CD4-positive, alpha-beta T cell treated with Interleukin-6 for 4 hours (primary cell): ENCODE measurements at regions not wholly inside any gene's neighbourhood (a gene's known extent, or its start where the extent isn't known, plus 50 kb on each side); places are given as distances from the start of the nearest gene placed in this dataset.

Source experiments
- DNase-seq: peaks from one replicate; pipeline ENCODE4 v3.0.0-alpha.2; 2020; ENCODE audit warnings: mixed read lengths

GRCh38 chr11:116431842-116432241 lies 340.9 kb downstream of the BUD13 start:
- no peak for DNase-seq

DNA sequence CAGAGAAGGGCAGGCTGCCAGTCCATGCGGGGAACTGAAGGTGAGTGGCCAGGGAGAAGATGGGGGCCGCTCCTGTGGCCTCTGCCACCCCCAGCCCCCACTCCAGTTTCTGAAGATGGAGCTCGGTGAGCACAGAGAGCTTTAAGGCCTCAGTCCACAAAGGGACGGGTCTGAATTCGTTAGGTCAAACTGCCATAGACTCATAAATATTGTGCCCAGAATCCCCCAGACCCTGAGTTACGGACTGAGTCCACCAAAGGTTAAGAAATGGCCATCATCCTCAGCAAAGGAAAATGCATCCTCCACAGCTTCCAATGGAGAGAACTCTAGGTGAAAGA lies 344.2 kb downstream of the BUD13 start:
- no peak for DNase-seq

DNA sequence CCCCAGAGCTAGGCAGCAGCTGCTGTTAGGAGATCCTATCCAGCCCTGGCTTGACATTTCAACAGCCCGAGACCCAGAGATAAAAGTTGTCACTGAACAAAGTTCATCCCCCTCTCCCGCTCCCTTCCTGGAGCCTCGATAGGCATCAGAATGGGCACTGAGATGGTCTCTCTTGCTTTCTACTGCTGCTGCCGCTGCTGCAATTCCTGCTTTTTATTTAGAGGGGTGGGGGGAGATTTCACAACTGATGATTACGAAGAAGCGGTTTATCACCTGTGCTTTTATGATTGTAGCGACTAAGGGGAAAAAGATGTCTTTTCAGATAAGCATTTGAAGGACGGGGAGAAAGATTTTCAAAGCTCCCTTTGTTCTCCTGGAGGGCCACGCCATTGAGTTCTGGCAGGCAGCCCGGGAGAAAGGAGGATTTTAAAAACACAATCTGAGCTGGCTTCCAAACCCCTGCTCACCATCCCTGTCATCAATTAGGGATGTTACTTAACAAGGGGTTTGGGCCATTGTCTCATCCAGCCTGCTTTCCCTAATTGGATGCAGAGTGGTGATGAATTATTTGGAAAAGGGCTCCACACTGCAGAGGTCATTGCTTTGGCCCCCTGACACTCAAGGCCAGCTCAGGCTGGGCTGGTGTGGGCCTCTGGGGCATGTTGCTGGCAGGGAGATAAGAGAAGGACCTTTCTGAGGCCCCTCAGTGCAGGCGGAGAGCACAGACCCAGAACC lies 344.7 kb downstream of the BUD13 start:
- DNase-seq: no peak

DNA sequence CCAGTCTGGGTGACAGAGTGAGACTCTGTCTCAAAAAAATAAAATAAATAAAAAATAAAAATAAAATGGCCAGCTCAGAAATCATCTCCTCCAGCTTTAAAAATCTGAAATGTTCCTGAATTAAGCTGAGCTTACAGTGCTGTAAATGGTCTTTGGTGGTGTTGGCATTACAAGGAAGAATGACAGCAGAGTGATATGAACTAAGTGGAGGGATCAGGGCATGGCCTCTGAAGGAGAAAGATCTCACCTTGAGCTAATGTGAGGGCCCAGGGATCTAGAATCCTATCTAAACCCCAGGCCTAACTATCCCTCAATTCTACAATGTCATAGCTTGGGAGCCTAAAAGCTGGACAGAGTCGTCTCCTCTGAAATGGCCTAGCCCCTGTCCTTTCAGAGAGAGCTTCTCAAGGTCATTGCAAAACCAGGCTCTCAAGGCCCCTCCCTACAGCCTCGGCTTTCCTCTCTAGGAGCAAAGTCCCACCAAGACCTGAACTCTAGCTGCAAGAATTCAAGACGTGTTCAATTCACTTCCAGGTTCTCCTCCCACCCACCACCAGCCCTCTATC lies 345.4 kb downstream of the BUD13 start:
- no peak for DNase-seq

- no peak for DNase-seq
These were observed 346.0 kb downstream of the BUD13 start for GRCh38 chr11:116426761-116427160.

GRCh38 chr11:116424615-116425261 lies 348.0 kb downstream of the BUD13 start:
- no peak for DNase-seq

DNA sequence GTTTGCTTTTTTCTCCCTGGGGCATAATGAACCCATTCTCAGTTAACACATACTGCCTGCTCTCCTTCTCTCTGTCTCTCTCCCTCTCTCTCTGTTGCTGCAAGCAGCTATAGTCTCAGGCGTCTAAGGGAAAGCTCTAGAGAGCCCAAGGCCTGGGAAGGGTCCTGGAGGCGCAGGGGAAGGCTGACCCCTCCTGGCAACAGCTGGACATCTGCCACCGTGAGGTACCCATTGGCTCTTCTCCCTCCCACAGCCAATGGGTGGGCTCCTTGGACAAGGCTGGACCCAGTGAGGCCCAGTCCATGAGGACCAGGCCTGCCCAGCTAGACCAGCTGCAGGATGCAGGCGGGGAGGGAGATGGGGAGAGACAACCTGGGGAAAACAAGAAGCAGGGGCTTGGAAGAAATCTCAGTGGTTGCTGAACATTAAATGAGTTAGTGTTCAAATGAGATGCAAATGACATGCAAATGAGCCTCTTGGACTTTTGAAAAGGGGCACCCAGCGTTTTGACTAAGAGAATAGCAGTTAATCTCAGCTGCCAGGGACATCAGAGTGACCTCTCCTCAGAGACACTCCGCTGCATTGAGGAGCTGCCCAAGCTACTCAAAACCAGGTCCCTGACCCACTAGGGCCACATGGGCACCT lies 349.7 kb downstream of the BUD13 start:
- DNase-seq: no peak

DNA sequence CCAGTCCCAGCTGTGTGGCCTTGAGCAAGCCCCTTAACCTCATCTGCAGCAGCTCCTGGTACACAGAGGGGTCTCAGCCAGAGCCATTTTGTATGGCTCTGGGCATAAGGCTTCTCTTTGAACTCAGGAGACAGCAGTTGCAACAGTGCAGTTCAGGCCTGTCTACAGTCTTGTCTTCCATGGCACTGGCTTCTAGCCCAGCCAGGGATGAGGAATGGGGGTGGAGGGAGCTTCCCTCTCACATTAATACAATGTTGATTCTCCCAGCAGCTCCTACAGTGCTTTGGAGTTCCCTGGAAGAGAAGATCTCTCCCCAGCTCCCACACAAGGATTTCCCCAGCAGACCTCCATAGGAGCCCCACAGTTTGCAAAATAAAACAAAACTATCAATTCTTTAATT lies 350.2 kb downstream of the BUD13 start:
- DNase-seq: no peak

DNA sequence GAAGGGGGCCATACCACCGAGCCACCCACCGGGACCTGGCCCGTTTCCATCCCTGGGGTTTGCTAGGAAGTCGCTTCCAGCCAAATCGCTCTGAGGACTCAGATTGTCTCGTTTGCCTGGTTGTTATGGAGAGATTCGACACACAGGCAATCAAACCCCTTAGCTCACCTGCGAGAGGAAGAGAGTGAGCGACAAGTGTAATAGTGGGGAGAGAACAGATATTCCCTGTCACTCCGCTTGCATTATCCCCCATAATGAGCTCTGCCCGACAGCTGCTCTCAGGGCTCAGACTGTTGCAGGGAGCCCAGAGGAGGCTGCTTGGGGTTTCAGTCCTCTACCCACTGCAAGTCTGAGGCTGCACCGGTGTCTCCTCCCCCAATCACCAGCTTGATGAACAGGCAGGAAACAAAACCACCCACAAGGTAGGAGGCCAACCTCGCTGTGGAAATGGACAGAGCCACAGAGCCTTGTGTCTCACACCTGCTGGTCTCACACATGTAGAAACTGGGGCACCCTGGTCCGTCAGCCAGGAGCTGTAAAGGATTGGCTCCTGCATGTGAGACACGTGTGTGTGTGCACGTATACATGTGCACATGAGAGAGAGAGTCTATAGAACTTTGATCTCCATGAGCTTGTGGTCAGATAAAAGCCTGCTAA lies 351.1 kb downstream of the BUD13 start:
- no peak for DNase-seq

DNA sequence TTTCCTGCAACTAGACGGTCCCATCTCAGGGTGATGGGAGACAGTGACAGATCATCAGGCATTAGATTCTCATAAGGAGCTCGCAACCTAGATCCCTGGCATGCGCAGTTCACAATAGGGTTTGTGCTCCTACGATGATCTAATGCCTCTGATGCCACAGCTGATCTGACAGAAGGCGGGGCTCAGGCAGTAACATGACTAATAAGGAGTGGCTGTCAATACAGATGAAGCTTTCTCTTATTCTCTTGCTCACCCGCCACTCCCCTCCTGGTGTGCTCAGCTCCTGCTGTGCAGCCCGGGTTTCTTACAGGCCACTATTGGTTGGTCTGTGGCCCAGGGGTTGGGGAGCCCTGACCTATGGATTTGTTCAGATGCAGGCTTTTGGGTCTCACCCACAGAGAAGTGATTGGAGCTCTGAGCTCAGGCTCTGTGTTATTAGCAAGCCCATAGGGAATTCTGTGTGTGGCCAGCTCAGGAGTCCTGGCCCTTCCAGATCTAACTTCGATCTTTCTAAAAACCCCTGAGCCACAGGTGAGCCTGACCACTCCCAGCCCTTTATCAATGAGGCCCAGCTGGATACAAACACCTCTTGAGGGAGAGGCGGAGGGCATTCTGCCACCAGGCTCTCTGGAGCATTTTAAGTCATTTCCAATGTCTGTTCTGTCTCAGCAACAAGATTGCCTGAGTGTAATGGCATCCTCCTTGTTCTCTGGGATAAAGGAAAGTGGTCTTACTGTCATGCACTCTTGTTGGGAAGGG lies 351.8 kb downstream of the BUD13 start:
- DNase-seq: no peak

- no peak for DNase-seq
These were observed 352.8 kb downstream of the BUD13 start for GRCh38 chr11:116420030-116420429.

DNA sequence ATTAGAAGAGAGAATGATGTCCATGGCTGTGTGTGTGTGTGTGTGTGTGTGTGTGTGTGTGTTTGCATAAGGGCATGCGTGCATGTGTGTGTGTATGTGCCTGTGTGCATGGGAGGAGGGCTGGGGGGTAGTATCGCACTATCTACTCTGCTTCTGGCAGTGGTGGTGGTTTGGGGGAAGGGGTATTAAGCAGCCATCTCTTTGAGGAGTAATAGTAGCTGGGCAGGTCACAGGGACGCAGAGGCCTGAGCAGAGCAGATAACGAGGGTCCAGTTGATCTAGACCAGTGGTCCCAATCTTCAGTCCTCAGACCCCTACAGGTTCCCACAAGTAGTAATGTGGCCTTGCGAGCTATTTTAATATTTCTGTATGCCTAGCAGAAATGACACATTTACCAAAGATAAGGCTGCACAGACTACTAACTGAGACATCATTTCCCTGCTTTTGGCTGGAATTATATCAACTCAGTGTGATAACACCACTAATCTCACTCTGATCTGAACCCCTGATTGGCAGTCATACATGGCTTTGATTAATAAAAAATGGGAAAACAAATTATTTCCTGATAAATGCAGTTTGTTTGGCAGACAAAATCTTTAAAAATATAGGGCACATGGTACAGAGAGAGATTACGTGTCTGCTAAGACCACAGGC lies 354.3 kb downstream of the BUD13 start:
- no peak for DNase-seq

DNA sequence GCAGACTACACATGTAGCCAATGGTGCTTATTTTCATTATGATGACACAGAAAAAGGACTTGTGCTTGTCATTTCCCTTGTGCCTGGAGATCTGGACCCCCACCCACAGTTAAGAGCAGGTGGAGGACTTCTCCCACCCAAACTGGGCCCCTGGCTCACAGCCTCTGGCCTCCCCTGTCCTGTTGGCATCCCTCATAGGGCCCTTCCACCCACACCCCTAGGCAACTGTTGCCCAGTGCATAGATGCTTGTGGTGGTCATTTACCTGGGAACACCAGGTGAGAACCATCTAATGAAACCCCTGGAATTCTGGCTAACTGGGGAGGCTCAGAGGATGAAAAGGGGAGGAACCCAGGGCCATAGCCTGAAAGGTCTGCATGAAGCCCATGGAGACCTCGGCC lies 355.9 kb downstream of the BUD13 start:
- DNase-seq: no peak

GRCh38 chr11:116415095-116415494 lies 357.7 kb downstream of the BUD13 start:
- DNase-seq: no peak

GRCh38 chr11:116414357-116414880 lies 358.4 kb downstream of the BUD13 start:
- DNase-seq: no peak

GRCh38 chr11:116413301-116414242 lies 359.2 kb downstream of the BUD13 start:
- no peak for DNase-seq

- DNase-seq: no peak
These were observed 360.5 kb downstream of the BUD13 start for GRCh38 chr11:116412118-116412889.

- DNase-seq: no peak
These were observed 363.5 kb downstream of the BUD13 start for GRCh38 chr11:116409238-116409637.

DNA sequence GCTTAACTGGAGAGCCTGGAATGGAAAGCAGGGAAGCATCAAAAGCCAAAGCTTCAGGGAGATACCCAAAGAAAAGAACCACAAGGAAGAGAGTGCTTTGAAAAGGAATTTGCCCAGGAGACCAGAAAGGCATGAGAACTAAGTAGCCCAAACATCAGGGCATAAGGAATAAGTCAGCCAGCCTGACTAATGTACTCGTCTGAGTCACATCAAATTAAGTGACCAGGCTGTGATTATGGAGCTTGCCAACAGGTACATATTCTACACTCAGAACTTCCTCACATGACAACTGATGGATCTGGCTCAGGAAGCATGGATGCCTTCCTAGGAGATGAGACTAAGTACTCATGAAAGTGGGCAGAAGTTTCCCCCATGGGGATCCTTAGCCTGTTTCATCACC lies 366.7 kb downstream of the BUD13 start:
- DNase-seq: no peak

GRCh38 chr11:116404462-116404798 lies 368.4 kb downstream of the BUD13 start:
- no peak for DNase-seq
